GM12891 (cell line): ENCODE measurements at regions not wholly inside any gene's neighbourhood (a gene's known extent, or its start where the extent isn't known, plus 50 kb on each side); places are given as distances from the start of the nearest gene placed in this dataset.

ENCODE experiments used
- POLR2A ChIP-seq: IDR thresholded peaks from 2 replicates; pipeline ENCODE4 v1.6.1; 2011; ENCODE audit warnings: low read depth, low read length, control low read depth
- POLR2AphosphoS5 ChIP-seq: IDR thresholded peaks from 2 replicates; pipeline ENCODE4 v1.6.1; 2011; ENCODE audit warnings: low read depth, low read length, control low read depth
- SPI1 ChIP-seq: IDR thresholded peaks from 2 replicates; pipeline ENCODE4 v1.6.1; 2011; ENCODE audit warnings: low read depth, low read length, control low read depth
- TAF1 ChIP-seq: IDR thresholded peaks from 2 replicates; pipeline ENCODE4 v1.6.1; 2011; ENCODE audit warnings: low read depth, low read length, control low read depth

DNA sequence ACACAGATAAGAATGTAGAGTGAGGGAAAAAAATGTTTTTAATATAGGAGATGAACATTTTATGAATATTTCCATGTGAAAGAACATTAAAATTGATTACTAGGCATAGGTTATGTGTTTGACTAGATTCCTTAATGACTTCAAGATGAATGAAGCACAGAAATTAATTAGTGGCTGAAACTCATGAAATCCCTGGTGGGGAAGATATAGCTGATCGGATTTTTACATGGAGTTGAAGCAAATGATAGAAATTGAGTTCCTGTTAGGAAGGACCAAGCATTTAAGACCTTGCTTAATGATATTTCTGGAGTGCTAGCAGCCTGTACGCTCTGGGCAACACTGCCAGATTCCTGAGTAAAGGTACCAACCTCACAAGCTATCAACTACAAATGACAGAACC lies 68.9 kb upstream of the IVNS1ABP start:
- TF ChIP-seq POLR2A, result no peak
- TF ChIP-seq SPI1, result no peak
- TF ChIP-seq TAF1, result no peak
- TF ChIP-seq POLR2AphosphoS5, result no peak
